GM21367 (cell line): ENCODE measurements at regions not wholly inside any gene's neighbourhood (a gene's known extent, or its start where the extent isn't known, plus 50 kb on each side); places are given as distances from the start of the nearest gene placed in this dataset.
"Not testable (repeated sequence)": the region's sequence is repeated elsewhere in the genome, so short reads cannot be mapped to it uniquely, and the experiment has no call there.

ENCODE experiments used
- ATAC-seq: cut with Tn5 transposase; IDR thresholded peaks from one replicate; pipeline ENCODE4 v1.9.1; 2021; ENCODE audit not compliant: unreplicated experiment

GRCh38 chr6:22349051-22349450, 52.2 kb upstream of the PRL start:
- no peak for ATAC-seq

GRCh38 chr6:22349528-22349927, 52.7 kb upstream of the PRL start:
- no peak for ATAC-seq

GRCh38 chr6:22350109-22350508, 53.3 kb upstream of the PRL start:
- ATAC-seq, result no peak

GRCh38 chr6:22353101-22353500, 56.3 kb upstream of the PRL start:
- ATAC-seq, result no peak

GRCh38 chr6:22356362-22356940, 59.6 kb upstream of the PRL start:
- ATAC-seq, result no peak

- peak; percentile 56 for ATAC-seq
These were observed 60.9 kb upstream of the PRL start for GRCh38 chr6:22357724-22358189.

- ATAC-seq, result no peak
These were observed 64.7 kb upstream of the PRL start for GRCh38 chr6:22361576-22361975.

- no peak for ATAC-seq
These were observed 65.5 kb upstream of the PRL start for GRCh38 chr6:22362361-22362760.

- no peak for ATAC-seq
These were observed 66.4 kb upstream of the PRL start for GRCh38 chr6:22363166-22363713.

- ATAC-seq, result no peak
These were observed 66.9 kb upstream of the PRL start for GRCh38 chr6:22363714-22364239.

- no peak for ATAC-seq
These were observed 67.5 kb upstream of the PRL start for GRCh38 chr6:22364306-22364705.

GRCh38 chr6:22366214-22366613, 69.4 kb upstream of the PRL start:
- no peak for ATAC-seq

GRCh38 chr6:22367346-22367745, 70.5 kb upstream of the PRL start:
- ATAC-seq, result no peak

GRCh38 chr6:22368794-22369193, 72.0 kb upstream of the PRL start:
- no peak for ATAC-seq

- peak; percentile 67 for ATAC-seq
These were observed 76.1 kb upstream of the PRL start for GRCh38 chr6:22372922-22373321.

GRCh38 chr6:22374950-22375349, 78.1 kb upstream of the PRL start:
- ATAC-seq, result not testable (repeated sequence)

GRCh38 chr6:22376293-22376692, 79.5 kb upstream of the PRL start:
- ATAC-seq, result not testable (repeated sequence)

- not testable (repeated sequence) for ATAC-seq
These were observed 81.7 kb upstream of the PRL start for GRCh38 chr6:22378536-22378935.

- no peak for ATAC-seq
These were observed 83.4 kb upstream of the PRL start for GRCh38 chr6:22380236-22380635.

GRCh38 chr6:22381845-22382544, 85.2 kb upstream of the PRL start:
- ATAC-seq, result no peak

- ATAC-seq, result no peak
These were observed 86.2 kb upstream of the PRL start for GRCh38 chr6:22383016-22383415.

- ATAC-seq, result no peak
These were observed 95.9 kb upstream of the PRL start for GRCh38 chr6:22392711-22393110.
